Embryonic facial prominence (tissue), 1 donor: ENCODE measurements at regions not wholly inside any gene's neighbourhood (a gene's known extent, or its start where the extent isn't known, plus 50 kb on each side); places are given as distances from the start of the nearest gene placed in this dataset.
"Not testable (repeated sequence)": the region's sequence is repeated elsewhere in the genome, so short reads cannot be mapped to it uniquely, and the experiment has no call there.

Experiments used
- DNase-seq: peaks from one replicate; pipeline ENCODE4 v3.0.0-alpha.2; 2016; ENCODE audit errors: extremely low spot score

GRCh38 chr3:95462161-95462560 lies 1352.2 kb upstream of the EPHA6 start:
- no peak for DNase-seq

GRCh38 chr3:95464346-95464745 lies 1350.0 kb upstream of the EPHA6 start:
- no peak for DNase-seq

GRCh38 chr3:95468331-95468730 lies 1346.1 kb upstream of the EPHA6 start:
- no peak for DNase-seq

DNA sequence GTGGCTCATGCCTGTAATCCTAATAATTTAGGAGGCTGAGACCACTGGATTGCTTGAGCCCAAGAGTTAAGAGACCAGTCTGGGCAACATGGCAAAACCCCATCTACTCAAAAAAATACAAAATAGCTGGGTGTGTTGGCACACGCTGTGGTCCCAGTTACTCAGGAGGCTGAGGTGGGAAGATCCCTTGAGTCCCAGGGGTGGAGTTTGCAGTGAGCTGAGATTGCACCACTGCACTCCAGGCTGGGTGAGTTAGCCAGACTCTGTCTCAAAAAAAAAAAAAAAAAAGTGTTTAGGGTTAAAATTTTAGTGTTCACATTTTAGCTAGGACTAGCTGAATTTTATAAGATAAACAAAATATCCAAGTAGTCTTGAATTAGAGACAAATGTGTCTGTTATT lies 1340.1 kb upstream of the EPHA6 start:
- DNase-seq: no peak

- DNase-seq: no peak
Observed at GRCh38 chr3:95476534-95476933, 1337.9 kb upstream of the EPHA6 start.

DNA sequence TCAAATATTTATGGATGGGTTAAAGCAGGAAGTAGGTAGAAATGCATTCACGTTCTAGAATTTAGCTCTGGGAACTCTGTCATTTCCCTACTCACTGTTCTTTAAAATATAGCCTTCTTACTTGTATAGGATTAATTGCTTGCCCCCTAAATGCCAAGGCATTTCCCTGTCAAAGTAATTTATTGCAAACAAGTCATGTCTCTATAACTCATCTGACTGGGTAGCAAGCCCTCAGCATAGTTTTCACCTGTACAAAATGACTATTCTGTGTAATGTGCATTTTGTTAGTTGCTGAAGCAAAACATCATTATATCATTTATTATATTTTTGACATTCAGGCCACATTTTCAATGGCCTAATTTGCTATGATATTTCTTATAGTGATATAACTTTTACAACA lies 1308.2 kb upstream of the EPHA6 start:
- DNase-seq: no peak

- no peak for DNase-seq
Observed at GRCh38 chr3:95508124-95508523, 1306.3 kb upstream of the EPHA6 start.

DNA sequence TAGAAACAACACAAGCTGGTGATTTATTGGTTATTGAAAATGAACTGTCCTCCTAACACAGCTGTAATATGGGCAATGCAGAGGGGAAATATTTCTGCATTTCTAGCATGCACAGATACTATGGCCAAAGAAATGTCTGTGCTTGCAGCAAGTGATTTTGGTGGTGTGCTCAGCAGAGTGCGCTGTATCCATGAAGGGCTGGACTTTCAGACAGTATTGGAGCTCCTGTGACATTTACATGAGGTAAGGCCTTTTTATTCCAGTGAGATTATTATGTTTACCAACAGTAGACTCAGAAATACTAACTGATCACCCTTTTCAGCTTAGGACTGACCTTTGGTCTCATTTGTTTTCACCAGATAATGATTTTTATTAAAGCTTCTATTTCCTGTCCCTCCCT lies 1302.6 kb upstream of the EPHA6 start:
- DNase-seq: no peak

DNA sequence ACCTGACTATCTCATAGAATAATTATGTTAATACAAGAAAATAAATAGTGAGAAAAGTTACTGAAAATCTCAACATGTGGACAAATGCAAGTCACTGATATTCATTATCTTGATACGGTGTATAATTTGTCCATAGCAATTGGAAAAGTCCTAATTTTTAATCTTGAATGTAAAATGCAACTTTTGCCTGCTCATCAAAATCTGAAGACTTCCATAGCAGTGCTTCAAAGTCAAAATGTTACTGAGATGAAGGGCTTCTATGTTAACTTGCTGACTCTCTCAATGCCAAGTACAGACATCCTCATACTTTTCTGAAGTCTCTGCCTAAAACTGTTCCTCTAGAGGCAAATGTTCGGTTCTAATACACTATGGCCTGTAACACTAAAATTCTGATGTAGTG lies 1300.1 kb upstream of the EPHA6 start:
- no peak for DNase-seq

DNA sequence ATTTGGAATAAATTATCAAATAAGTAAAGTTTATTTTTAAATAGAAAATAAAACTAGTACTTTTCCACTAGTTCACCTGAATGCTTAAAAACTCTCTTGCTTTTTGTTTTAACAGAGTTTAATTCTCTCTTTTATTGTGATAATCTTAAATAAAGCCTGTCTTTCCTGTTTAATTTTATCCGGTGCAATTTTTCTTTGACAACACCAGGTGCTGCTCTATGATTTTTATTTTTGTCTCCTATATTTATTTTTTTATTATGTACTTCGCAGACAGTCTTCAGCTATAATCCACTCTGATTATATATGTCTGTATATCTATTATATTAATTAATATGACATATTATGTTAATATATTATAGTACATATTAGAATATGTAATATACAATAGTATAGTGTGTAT lies 1293.0 kb upstream of the EPHA6 start:
- DNase-seq: no peak

- no peak for DNase-seq
Observed at GRCh38 chr3:95522449-95522848, 1291.9 kb upstream of the EPHA6 start.

GRCh38 chr3:95539950-95540483 lies 1274.4 kb upstream of the EPHA6 start:
- no peak for DNase-seq

DNA sequence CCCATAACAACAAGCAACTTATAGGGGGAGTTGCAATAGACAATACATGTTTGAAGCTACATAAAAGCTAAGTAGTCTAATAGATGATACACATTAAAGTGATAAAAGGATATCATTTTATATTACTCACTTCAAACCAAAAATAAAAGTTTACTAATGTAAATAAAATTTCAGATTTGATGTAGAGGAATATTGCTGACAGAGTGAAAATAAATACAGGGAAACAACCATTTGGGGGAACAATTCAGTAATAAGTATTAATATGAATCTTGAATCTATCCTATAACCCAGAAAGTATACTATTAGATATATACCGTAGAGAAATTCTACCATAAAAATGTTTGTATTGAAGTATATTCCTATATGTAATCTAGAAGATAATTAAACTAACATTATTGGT lies 1248.9 kb upstream of the EPHA6 start:
- DNase-seq: no peak

DNA sequence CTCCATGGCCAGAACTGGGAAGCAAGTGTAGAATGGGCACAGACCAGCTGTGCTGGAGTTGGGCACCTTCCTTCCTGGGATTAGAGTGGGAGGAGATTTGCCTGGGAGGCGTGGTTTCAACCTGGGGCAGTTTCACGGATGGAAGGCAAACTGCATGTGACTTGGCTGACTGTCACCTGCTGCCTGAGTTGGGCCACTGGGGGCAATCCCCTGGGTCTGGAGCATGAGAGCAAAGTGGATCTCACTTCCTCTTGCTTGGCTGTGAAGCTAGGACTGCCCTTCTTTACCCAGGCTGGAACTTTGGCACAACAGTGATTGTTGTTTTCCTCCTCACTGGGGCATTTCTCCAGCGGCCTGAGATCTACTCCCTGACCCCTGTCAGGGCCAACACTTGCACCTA lies 1247.0 kb upstream of the EPHA6 start:
- no peak for DNase-seq

GRCh38 chr3:95586754-95587153 lies 1227.6 kb upstream of the EPHA6 start:
- DNase-seq: no peak

- not testable (repeated sequence) for DNase-seq
Observed at GRCh38 chr3:95587641-95588040, 1226.8 kb upstream of the EPHA6 start.

DNA sequence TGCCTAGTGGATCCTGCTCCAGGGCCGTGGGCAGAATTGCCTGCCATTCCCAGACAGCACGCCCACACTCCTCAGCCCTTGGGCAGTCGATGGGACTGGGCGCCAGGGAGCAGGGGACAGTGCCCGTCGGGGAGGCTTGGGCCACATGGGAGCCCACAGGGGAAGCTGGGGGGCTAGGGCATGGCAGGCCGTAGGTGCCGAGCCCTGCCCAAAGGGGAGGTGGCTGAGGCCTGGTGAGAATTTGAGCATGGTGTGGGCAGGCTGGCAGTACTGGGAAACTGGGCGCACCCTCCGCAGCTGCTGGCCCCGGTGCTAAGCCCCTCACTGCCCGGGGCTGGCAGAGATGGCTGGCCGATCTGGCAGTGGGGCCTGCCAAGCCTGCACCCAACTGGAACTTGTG lies 1225.9 kb upstream of the EPHA6 start:
- no peak for DNase-seq

- DNase-seq: no peak
Observed at GRCh38 chr3:95595416-95596075, 1218.8 kb upstream of the EPHA6 start.

- DNase-seq: no peak
Observed at GRCh38 chr3:95607926-95608325, 1206.5 kb upstream of the EPHA6 start.

DNA sequence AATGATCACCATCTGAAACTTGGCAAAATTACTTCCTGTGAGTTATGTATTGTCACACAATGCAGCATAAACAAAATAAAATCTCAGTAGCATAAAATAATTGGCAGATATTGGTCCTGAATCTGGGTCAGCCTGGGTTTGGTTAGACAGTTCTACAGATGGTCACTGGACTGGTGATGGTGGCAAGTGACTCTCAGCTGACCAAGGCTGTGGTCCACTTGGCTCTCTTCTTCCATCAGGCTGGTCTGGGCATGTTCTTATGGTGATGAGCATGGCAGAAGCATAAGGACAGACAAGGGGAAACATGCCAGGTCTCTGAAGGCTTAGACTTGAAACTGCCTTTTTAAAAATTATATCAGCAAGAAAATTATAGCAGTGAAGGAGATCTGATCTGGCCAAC lies 1205.0 kb upstream of the EPHA6 start:
- DNase-seq: no peak

DNA sequence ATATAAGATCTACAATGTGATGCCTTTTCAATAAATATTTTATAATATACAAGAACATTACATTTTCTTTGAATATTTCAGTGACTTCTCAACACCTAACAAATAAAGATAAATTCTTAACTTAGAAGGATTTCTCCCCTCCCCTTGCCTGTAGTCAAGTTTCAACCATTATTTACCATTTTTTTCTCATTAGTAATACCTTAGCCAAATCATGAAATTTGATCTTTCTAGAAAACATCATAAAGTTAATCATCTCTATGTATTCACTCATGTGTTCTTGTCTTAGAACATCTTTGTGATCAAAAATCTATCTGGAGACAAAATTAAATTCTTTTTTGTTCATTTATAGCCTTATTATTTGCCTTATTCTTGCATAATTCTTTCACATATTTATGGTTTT lies 1201.8 kb upstream of the EPHA6 start:
- DNase-seq: no peak

- DNase-seq: no peak
Observed at GRCh38 chr3:95613993-95614392, 1200.4 kb upstream of the EPHA6 start.

DNA sequence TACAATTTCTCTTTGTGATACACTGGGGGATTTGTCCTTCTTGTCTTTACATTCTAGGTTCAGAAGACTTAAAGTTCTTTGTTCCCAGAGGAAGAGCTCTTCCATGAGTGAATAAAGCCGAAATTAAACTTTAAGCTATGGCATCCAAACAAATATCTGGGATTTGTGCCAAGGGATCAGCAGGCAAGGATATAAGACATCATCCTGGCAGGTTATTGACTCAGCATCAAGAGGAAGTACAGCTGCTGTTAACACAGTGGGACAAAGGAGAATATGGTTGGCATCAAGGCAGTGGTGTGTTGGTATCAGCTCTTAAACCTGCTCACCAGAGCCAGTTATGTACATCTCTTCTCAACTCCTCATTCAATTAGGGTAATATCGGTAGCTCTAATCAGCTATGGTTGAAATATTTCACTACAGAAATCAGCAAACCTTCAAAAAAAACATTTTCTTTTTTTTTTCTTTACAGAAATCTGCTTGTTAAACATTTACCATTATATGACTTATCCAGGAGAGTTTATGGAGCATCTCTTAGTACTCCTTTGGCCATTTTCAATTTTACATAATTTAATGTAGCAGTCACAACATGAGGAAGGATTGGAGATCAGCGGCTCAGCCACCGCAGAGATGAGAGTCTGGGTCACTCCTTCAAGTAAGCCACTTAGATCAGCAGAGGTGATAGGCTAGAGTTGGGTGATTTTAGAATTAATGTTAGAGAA lies 1198.6 kb upstream of the EPHA6 start:
- DNase-seq: no peak
